ENCODE measurements at regions not wholly inside any gene's neighbourhood (a gene's known extent, or its start where the extent isn't known, plus 50 kb on each side); places are given as distances from the start of the nearest gene placed in this dataset.

DNA sequence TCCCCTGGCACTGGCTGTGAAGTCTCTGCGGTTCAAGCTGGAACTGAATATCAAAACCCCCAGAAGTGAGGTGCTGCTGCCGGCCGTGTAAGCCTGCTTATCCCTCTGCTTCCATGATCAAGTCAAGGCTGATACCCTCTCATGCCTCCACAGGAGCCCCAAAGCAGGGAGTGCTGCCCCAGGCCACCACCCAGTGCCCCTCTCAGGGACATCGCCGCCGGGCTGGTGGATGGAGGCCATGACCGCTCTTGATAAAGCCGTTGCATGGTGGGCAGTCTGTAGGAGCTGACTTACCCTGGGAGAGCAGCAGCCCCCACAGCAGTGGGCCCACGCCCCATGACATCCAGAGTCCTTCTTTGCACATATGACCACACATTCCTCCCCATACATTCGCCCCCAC, 162.0 kb upstream of the CST7 start:
- H3K36me3 ChIP-seq (ENCODE audit: control insufficient read depth, insufficient read depth, low read length) = no peaks in the 10 kb centered on the region
- H3K27me3 ChIP-seq (ENCODE audit: control insufficient read depth, insufficient read depth, low read length) = no peaks in the 10 kb centered on the region; the same call in 1 of the 2 replicates
- no peak for DNase-seq (ENCODE audit: low read depth)
- no peak for TF ChIP-seq CTCF (IDR thresholded peaks at IDR 0.05; ENCODE audit: insufficient read depth, low read depth, low read length)
- CTCF ChIA-PET = no interaction called here
- POLR2A ChIA-PET = no interaction called here
- H3K4me3 ChIP-seq (ENCODE audit: low read depth, low read length) = no peak overlapping the region

DNA sequence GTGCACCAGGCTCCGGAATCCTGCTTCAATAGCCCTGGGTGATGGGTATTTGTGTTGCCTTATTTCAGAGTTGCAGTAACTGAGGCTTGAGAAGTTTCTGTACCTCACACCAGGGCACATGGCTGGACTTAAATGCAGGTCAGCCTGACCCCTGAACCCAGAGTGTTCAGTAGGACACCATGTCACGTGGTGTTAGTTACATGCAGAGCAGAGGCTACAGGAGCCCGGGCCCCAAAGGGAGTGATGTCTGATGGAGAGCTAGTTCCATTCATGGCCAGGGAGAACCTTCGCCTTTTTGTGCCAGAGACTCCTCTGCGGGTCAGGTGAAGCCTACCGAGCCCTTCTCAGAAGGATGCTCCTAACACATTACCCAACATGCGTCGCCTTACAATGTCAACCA, 161.4 kb upstream of the CST7 start:
- H3K4me3 ChIP-seq (ENCODE audit: low read depth, low read length) = no peak overlapping the region
- H3K36me3 ChIP-seq (ENCODE audit: control insufficient read depth, insufficient read depth, low read length) = no peaks in the 10 kb centered on the region
- DNase-seq (ENCODE audit: low read depth) = no peak
- no peaks in the 10 kb centered on the region; the same call in none of the 2 replicates for H3K27me3 ChIP-seq (ENCODE audit: control insufficient read depth, insufficient read depth, low read length)
- ChIA-PET POLR2A (no interaction called here), CTCF (interaction anchor here (0.6 kb wide), 1 partner anchor 102 kb away, joined by 3 read pairs; no protein-coding TSS in a partner anchor)
- TF ChIP-seq CTCF (IDR thresholded peaks at IDR 0.05; ENCODE audit: insufficient read depth, low read depth, low read length) = no peak

DNA sequence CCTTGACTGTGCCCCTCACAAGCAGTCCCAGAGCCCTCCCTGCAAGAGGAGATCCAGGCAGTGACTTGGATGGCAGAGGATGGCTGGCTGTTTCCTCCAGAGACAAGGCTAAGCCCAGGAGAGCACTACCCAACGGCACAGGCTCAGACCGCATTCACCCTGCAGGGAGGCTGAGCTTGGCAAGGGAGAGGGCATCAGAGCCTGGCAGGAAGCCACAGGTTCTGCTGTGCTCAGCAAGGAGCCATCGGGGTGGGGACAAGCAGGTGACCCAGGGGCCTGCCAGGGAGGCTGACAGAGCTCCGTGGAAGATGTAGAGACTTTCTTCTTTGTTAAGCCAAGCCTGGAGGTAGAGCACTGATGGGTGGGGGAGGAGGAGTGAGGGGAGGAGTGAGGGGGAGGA, 159.2 kb upstream of the CST7 start:
- no peak for TF ChIP-seq CTCF (IDR thresholded peaks at IDR 0.05; ENCODE audit: insufficient read depth, low read depth, low read length)
- no peak for DNase-seq (ENCODE audit: low read depth)
- ChIA-PET POLR2A (no interaction called here), CTCF (no interaction called here)
- Histone ChIP-seq H3K4me3 (ENCODE audit: low read depth, low read length) (no peak overlapping the region), H3K27me3 (ENCODE audit: control insufficient read depth, insufficient read depth, low read length) (no peaks in the 10 kb centered on the region; the same call in none of the 2 replicates), H3K36me3 (ENCODE audit: control insufficient read depth, insufficient read depth, low read length) (no peaks in the 10 kb centered on the region)

DNA sequence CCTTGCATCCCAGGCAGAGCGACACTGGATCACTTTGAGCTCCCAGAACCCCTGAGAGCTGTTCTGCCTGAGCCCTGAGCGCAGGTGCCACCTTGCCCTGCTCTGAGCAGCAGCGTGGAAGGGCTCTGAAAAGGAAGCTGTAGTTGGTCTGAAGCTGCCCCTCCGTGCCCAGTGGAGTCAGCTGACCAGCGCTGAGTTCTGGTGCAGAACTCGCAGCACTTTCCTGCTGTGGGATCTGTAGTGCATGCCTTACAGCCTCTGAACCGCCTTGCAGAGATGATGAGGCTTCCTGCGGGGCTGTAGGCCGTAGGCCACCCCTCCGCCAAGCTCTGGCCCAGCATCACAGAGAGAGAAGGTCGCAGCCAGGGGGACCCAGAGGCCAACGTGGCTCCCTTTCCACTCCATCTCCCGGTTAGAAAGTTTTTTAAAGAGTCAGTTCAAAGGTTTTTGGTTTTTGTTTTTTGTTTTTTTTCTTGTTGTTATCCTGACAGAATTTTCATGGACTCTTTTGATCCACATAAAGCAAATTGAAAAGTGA, 158.3 kb upstream of the CST7 start:
- CTCF ChIA-PET = no interaction called here
- H3K27me3 ChIP-seq (ENCODE audit: control insufficient read depth, insufficient read depth, low read length) = no peaks in the 10 kb centered on the region; the same call in none of the 2 replicates
- no peak for DNase-seq (ENCODE audit: low read depth)
- H3K4me3 ChIP-seq (ENCODE audit: low read depth, low read length) = no peak overlapping the region
- H3K36me3 ChIP-seq (ENCODE audit: control insufficient read depth, insufficient read depth, low read length) = no peaks in the 10 kb centered on the region
- POLR2A ChIA-PET = no interaction called here
- TF ChIP-seq CTCF (IDR thresholded peaks at IDR 0.05; ENCODE audit: insufficient read depth, low read depth, low read length) = no peak

DNA sequence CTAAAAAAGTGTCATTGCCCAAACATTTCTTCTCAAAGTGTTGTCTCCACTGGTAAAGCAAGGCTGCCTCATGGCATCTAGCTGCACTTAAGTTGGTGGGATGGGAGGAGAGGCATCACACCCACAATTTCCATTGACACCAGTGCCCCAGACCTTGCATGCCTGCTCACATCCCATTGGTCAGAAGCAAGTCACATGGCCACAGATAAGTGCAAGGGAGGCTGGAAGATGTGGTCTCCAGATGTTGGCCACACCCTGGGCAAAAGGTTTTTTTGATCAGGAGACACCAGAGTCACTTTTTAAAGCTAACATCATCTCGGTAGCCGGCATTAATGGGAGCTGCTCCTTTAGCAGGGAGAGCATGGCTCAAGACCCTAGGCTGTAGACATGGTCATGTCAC, 157.1 kb upstream of the CST7 start:
- Histone ChIP-seq H3K36me3 (ENCODE audit: control insufficient read depth, insufficient read depth, low read length) (no peaks in the 10 kb centered on the region), H3K27me3 (ENCODE audit: control insufficient read depth, insufficient read depth, low read length) (no peaks in the 10 kb centered on the region; the same call in none of the 2 replicates), H3K4me3 (ENCODE audit: low read depth, low read length) (no peak overlapping the region)
- CTCF ChIA-PET = no interaction called here
- DNase-seq (ENCODE audit: low read depth) = no peak
- no peak for TF ChIP-seq CTCF (IDR thresholded peaks at IDR 0.05; ENCODE audit: insufficient read depth, low read depth, low read length)
- POLR2A ChIA-PET = no interaction called here
